ENCODE measurements at regions not wholly inside any gene's neighbourhood (a gene's known extent, or its start where the extent isn't known, plus 50 kb on each side); places are given as distances from the start of the nearest gene placed in this dataset.

DNA sequence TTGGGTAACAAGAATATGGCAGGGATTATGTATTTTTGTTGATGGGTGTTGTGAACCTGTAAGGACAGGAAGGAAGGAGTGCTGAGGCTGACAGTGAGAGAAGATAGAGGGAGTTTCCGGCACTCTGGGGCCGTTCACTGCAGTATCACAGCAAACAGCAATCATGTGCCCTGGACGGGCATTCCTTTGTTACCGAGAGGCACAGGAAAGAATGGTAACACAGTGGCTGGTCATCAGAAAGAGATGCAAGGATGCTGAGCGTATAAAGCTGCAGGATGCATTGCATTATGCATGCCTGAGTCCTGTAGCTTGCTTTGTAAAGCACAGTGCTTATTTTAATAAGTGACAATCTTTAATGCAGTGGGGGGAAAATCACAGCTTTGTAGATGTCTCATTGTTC, 286.8 kb downstream of the RPS24 start:
- peaks cover 14 to 22% (median 20%) of the 10 kb centered on the region in 3 donors for H3K4me1 Mint-ChIP-seq
- Histone ChIP-seq H3K36me3 (ENCODE audit: control insufficient read depth in 2 of 2, extremely low read depth in 1 of 2, insufficient read depth in 1 of 2, low read length in 1 of 2) (no peaks in the 10 kb centered on the region), H3K27me3 (replicated peaks in 1 of 2; ENCODE audit: control insufficient read depth in 2 of 2, extremely low read depth in 1 of 2, insufficient read depth in 2 of 2, low read length in 1 of 2) (no peaks in the 10 kb centered on the region), H3K4me1 (ENCODE audit: control insufficient read depth in 1 of 2, extremely low read depth in 1 of 2, insufficient read depth in 2 of 2, low read length in 2 of 2) (peaks cover 9 to 10% of the 10 kb centered on the region in 2 experiments), H3K9me3 (no peaks in the 10 kb centered on the region), H3K4me3 (ENCODE audit: control insufficient read depth in 1 of 2, extremely low read depth in 1 of 2, low read length in 1 of 2) (no peak overlapping the region), H3K27ac (ENCODE audit: low read length) (peak overlapping the region; percentile 51)
- H3K36me3 Mint-ChIP-seq = no peaks in the 10 kb centered on the region
- H3K27ac Mint-ChIP-seq = peak overlapping the region; percentile 24 to 90
- 36% methylated on average over 5 of the region's 5 CpGs for WGBS (ENCODE audit: insufficient coverage)
- peak; percentile 73 to 91 (median 82) for ATAC-seq (replicated peaks in 1 of 4)
- H3K4me3 Mint-ChIP-seq = peak overlapping the region in 2 of 3 donors; percentile 28 to 44
- peak in 1 of 35 experiments; percentile 34 for DNase-seq
- ChIA-PET CTCF (no interaction called here), POLR2A (no interaction called here)
- H3K9me3 Mint-ChIP-seq = peaks cover 7 to 12% (median 8%) of the 10 kb centered on the region in 3 donors
- H3K27me3 Mint-ChIP-seq = no peaks in the 10 kb centered on the region

DNA sequence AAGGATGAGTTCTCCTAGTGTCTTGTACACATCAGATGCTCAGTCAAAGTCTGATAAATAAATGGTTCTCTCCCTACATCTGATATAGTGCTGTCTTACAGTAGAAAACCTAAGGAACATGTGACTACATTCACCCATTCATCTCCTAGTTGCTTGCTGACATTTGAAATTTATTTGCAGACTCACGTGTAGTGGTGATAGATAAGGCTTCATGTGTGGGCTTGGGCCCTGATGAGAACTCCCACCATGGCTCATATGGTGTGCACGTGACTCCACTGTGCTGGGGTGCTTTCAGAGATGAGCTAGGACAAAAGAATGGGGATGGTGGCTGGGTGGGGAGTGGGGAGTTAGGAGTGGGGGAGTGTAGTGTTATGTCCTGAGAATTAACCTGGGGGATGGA, 287.3 kb downstream of the RPS24 start:
- H3K27me3 Mint-ChIP-seq = no peaks in the 10 kb centered on the region
- H3K36me3 ChIP-seq (ENCODE audit: control insufficient read depth in 2 of 2, extremely low read depth in 1 of 2, insufficient read depth in 1 of 2, low read length in 1 of 2) = no peaks in the 10 kb centered on the region
- H3K27me3 ChIP-seq (replicated peaks in 1 of 2; ENCODE audit: control insufficient read depth in 2 of 2, extremely low read depth in 1 of 2, insufficient read depth in 2 of 2, low read length in 1 of 2) = no peaks in the 10 kb centered on the region
- H3K9me3 Mint-ChIP-seq = peaks cover 7 to 15% (median 12%) of the 10 kb centered on the region in 3 donors
- H3K36me3 Mint-ChIP-seq = no peaks in the 10 kb centered on the region
- peaks cover 14 to 22% (median 20%) of the 10 kb centered on the region in 3 donors for H3K4me1 Mint-ChIP-seq
- ATAC-seq (replicated peaks in 1 of 4) (peak in 2 of 4 experiments; percentile 6 to 21), DNase-seq (no peak)
- H3K27ac ChIP-seq (ENCODE audit: low read length) = peak overlapping the region; percentile 51
- H3K27ac Mint-ChIP-seq = peak overlapping the region; percentile 24 to 90
- POLR2A ChIA-PET = no interaction called here
- 69% methylated on average over 2 of the region's 2 CpGs for WGBS (ENCODE audit: insufficient coverage)
- no peak overlapping the region for H3K4me3 ChIP-seq (ENCODE audit: control insufficient read depth in 1 of 2, extremely low read depth in 1 of 2, low read length in 1 of 2)
- peaks cover 9 to 10% of the 10 kb centered on the region in 2 experiments for H3K4me1 ChIP-seq (ENCODE audit: control insufficient read depth in 1 of 2, extremely low read depth in 1 of 2, insufficient read depth in 2 of 2, low read length in 2 of 2)
- no peaks in the 10 kb centered on the region for H3K9me3 ChIP-seq
- H3K4me3 Mint-ChIP-seq = peak overlapping the region in 1 of 3 donors; percentile 44
- CTCF ChIA-PET = no interaction called here

DNA sequence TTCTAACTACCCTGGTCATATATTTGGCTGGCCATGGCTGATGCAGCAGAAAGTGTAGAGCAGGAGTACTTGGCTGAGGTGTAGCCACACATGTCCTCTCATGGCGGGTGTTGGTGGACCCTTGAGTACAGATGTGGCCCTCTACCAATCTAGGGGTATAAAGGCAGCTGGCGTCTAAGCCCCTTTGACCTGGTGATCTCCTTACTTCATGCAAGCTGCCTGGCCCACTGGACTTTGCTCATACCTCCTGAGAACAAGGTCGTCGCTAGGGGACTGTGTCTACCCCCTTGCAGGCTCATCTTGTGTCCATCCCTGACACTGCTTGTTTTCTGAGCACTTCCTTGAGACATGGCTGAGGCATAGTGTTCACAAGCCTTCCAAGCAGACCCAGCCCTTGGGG, 287.8 kb downstream of the RPS24 start:
- POLR2A ChIA-PET = no interaction called here

DNA sequence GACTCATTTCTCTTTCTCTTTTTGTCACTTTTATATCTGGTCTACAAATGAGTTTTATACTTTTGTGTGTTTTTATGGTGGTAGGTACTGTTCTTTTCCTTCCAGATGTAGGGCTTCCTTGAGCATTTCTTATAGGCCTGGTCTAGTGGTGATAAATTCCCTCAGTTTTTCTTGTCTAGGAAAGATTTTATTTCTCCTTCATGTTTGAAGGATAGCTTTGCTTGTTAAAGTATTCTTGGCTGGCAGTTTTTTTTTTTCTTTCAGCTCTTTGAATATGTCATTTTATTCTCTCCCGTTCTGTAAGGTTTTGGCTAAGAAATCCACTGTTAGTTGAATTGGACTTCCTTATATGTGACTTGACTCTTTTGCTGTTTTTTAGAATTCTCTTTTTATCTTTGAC, 292.7 kb downstream of the RPS24 start:
- DNase-seq (no peak), ATAC-seq (replicated peaks in 1 of 4) (no peak)
- H3K4me1 Mint-ChIP-seq = peaks cover 3 to 11% (median 5%) of the 10 kb centered on the region in 3 donors
- Histone ChIP-seq H3K4me3 (ENCODE audit: control insufficient read depth in 1 of 2, extremely low read depth in 1 of 2, low read length in 1 of 2) (no peak overlapping the region), H3K36me3 (ENCODE audit: control insufficient read depth in 2 of 2, extremely low read depth in 1 of 2, insufficient read depth in 1 of 2, low read length in 1 of 2) (no peaks in the 10 kb centered on the region), H3K27me3 (replicated peaks in 1 of 2; ENCODE audit: control insufficient read depth in 2 of 2, extremely low read depth in 1 of 2, insufficient read depth in 2 of 2, low read length in 1 of 2) (peaks cover 0 to 17% of the 10 kb centered on the region in 2 experiments), H3K9me3 (no peaks in the 10 kb centered on the region), H3K4me1 (ENCODE audit: control insufficient read depth in 1 of 2, extremely low read depth in 1 of 2, insufficient read depth in 2 of 2, low read length in 2 of 2) (no peaks in the 10 kb centered on the region), H3K27ac (ENCODE audit: low read length) (no peak overlapping the region)
- peaks cover 19 to 33% (median 24%) of the 10 kb centered on the region in 3 donors for H3K9me3 Mint-ChIP-seq
- POLR2A ChIA-PET = no interaction called here
- no peak overlapping the region for H3K27ac Mint-ChIP-seq
- CTCF ChIA-PET = interaction anchor here in 1 of 2 donors (0.6 to 0.7 kb wide), 2 partner anchors 22 to 641 kb away, joined by 3 to 4 read pairs; no protein-coding TSS in a partner anchor
- H3K36me3 Mint-ChIP-seq = peaks cover 7% of the 10 kb centered on the region
- peaks cover 0 to 8% of the 10 kb centered on the region in 2 donors for H3K27me3 Mint-ChIP-seq
- no CpG with 5 or more reads among the region's 1 CpG for WGBS (ENCODE audit: insufficient coverage)
- no peak overlapping the region for H3K4me3 Mint-ChIP-seq

More for the DNA sequence above, 287.8 kb downstream of the RPS24 start:
- H3K36me3 Mint-ChIP-seq = peaks cover 5% of the 10 kb centered on the region
- no peaks in the 10 kb centered on the region for H3K36me3 ChIP-seq (ENCODE audit: control insufficient read depth in 2 of 2, extremely low read depth in 1 of 2, insufficient read depth in 1 of 2, low read length in 1 of 2)
- no peak overlapping the region for H3K27ac ChIP-seq (ENCODE audit: low read length)
- no peaks in the 10 kb centered on the region for H3K9me3 ChIP-seq
- WGBS (ENCODE audit: insufficient coverage) = 89% methylated on average over 4 of the region's 4 CpGs
- peaks cover 14 to 22% (median 20%) of the 10 kb centered on the region in 3 donors for H3K4me1 Mint-ChIP-seq
- H3K4me3 ChIP-seq (ENCODE audit: control insufficient read depth in 1 of 2, extremely low read depth in 1 of 2, low read length in 1 of 2) = no peak overlapping the region
- peak overlapping the region in 1 of 2 donors; percentile 90 for H3K27ac Mint-ChIP-seq
- H3K27me3 Mint-ChIP-seq = no peaks in the 10 kb centered on the region
- peaks cover 12 to 20% (median 17%) of the 10 kb centered on the region in 3 donors for H3K9me3 Mint-ChIP-seq
- no peaks in the 10 kb centered on the region for H3K27me3 ChIP-seq (replicated peaks in 1 of 2; ENCODE audit: control insufficient read depth in 2 of 2, extremely low read depth in 1 of 2, insufficient read depth in 2 of 2, low read length in 1 of 2)
- H3K4me3 Mint-ChIP-seq = no peak overlapping the region
- DNase-seq = no peak
- no peak for ATAC-seq (replicated peaks in 1 of 4)
- CTCF ChIA-PET = no interaction called here
- peaks cover 9 to 10% of the 10 kb centered on the region in 2 experiments for H3K4me1 ChIP-seq (ENCODE audit: control insufficient read depth in 1 of 2, extremely low read depth in 1 of 2, insufficient read depth in 2 of 2, low read length in 2 of 2)

DNA sequence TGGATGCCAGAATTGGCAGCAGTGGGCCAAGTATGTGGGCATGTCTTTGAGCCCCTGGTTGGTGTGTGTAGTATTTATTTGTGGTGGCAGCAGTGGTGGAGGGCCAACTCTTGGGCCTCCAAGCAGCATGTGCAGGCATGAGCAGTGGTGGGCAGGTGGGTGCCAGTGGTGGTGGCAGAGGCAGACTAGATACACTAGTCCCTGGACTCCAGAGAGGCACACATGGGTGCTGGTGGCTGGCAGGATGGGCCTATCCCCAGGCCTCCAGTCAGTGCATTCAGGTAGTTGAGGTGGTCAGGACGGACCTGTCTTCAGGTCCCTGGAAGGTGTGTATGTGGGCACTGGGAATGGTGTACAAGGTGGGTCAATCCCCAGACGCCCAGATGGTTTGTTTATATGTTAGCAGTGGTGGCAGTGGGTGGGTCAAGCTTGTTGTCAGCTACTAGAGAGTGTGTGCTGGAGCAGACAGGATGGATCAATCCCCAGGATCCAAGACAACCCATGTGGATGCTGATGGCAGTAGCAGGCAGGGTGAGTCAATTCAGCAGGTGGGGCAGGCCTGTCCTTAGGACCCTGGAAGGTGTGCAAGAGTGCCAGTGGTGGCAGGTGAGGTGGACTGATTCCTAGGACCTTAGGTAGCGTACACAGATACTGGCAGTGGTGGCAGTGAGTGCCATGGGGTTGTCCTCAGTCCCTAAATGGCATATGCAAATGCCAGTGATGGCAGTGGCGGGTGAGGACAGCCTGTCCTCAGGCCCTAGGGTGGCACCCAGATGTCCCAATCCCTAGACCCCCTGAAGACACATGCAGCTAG, 294.3 kb downstream of the RPS24 start:
- no peak for ATAC-seq (replicated peaks in 1 of 4)
- no peaks in the 10 kb centered on the region for H3K4me1 ChIP-seq (ENCODE audit: control insufficient read depth in 1 of 2, extremely low read depth in 1 of 2, insufficient read depth in 2 of 2, low read length in 2 of 2)
- Mint-ChIP-seq H3K4me3 (no peak overlapping the region), H3K4me1 (peaks cover 3 to 9% (median 4%) of the 10 kb centered on the region in 3 donors), H3K27ac (no peak overlapping the region), H3K36me3 (peaks cover 7% of the 10 kb centered on the region), H3K9me3 (peaks cover 19 to 33% (median 24%) of the 10 kb centered on the region in 3 donors), H3K27me3 (peaks cover 0 to 10% of the 10 kb centered on the region in 2 donors)
- no peaks in the 10 kb centered on the region for H3K9me3 ChIP-seq
- H3K36me3 ChIP-seq (ENCODE audit: control insufficient read depth in 2 of 2, extremely low read depth in 1 of 2, insufficient read depth in 1 of 2, low read length in 1 of 2) = no peaks in the 10 kb centered on the region
- DNase-seq = peak in 1 of 35 experiments; percentile 22
- peaks cover 0 to 24% of the 10 kb centered on the region in 2 experiments for H3K27me3 ChIP-seq (replicated peaks in 1 of 2; ENCODE audit: control insufficient read depth in 2 of 2, extremely low read depth in 1 of 2, insufficient read depth in 2 of 2, low read length in 1 of 2)
- no peak overlapping the region for H3K4me3 ChIP-seq (ENCODE audit: control insufficient read depth in 1 of 2, extremely low read depth in 1 of 2, low read length in 1 of 2)
- ChIA-PET POLR2A (no interaction called here), CTCF (no interaction called here)
- WGBS (ENCODE audit: insufficient coverage) = 76% methylated on average over 3 of the region's 4 CpGs
- H3K27ac ChIP-seq (ENCODE audit: low read length) = no peak overlapping the region

DNA sequence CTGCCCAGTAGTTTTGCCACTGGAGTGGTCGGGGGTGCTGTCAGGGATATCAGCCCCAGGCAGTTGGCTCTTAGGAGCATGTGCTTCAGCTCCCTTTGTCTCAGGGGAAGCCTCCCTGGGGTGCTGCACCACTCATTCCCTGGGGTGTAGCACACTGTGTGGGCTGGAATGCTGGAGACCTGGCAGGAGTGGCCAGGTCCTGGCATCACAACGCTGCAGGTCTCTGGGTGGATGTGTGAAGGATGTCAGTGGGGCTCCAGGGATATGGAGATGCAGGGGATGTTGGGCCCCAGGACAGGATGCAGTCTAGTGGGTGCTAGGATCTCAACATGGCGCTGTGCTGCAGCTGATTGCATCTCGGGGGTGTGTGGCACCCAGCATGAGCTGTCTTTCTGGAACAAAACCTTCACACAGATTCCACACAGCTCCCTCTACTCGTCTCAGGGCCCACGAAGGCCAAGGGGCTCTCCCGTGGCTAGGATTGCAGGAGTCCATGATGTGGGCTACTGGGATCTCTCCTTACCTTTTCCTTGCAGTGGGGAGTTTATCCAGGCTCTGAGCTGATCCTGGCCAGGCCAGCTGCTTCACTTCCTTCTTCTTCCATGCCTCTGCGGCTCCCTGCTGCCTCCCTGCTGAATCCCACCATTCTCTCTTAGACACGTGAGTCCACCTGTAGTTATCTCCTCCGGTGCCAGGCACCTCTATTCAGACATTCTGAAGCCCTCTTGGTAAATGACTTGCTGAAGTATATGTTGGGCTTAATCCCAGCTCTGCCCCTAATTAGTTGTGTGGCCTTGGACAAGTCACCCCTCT, 295.1 kb downstream of the RPS24 start:
- Histone ChIP-seq H3K36me3 (ENCODE audit: control insufficient read depth in 2 of 2, extremely low read depth in 1 of 2, insufficient read depth in 1 of 2, low read length in 1 of 2) (no peaks in the 10 kb centered on the region), H3K9me3 (no peaks in the 10 kb centered on the region), H3K4me1 (ENCODE audit: control insufficient read depth in 1 of 2, extremely low read depth in 1 of 2, insufficient read depth in 2 of 2, low read length in 2 of 2) (no peaks in the 10 kb centered on the region), H3K4me3 (ENCODE audit: control insufficient read depth in 1 of 2, extremely low read depth in 1 of 2, low read length in 1 of 2) (no peak overlapping the region), H3K27ac (ENCODE audit: low read length) (no peak overlapping the region), H3K27me3 (replicated peaks in 1 of 2; ENCODE audit: control insufficient read depth in 2 of 2, extremely low read depth in 1 of 2, insufficient read depth in 2 of 2, low read length in 1 of 2) (peaks cover 0 to 29% of the 10 kb centered on the region in 2 experiments)
- Mint-ChIP-seq H3K9me3 (peaks cover 16 to 33% (median 21%) of the 10 kb centered on the region in 3 donors), H3K36me3 (peaks cover 7% of the 10 kb centered on the region), H3K27ac (no peak overlapping the region), H3K27me3 (peaks cover 0 to 11% of the 10 kb centered on the region in 2 donors), H3K4me1 (peaks cover 0 to 1% (median 0%) of the 10 kb centered on the region in 3 donors), H3K4me3 (no peak overlapping the region)
- DNase-seq = peak in 1 of 35 experiments; percentile 17
- ChIA-PET CTCF (no interaction called here), POLR2A (no interaction called here)
- no peak for ATAC-seq (replicated peaks in 1 of 4)
- 63% methylated on average over 3 of the region's 10 CpGs for WGBS (ENCODE audit: insufficient coverage)

Measured in T-cell (primary cell).